ENCODE measurements at regions not wholly inside any gene's neighbourhood (a gene's known extent, or its start where the extent isn't known, plus 50 kb on each side); places are given as distances from the start of the nearest gene placed in this dataset.

DNA sequence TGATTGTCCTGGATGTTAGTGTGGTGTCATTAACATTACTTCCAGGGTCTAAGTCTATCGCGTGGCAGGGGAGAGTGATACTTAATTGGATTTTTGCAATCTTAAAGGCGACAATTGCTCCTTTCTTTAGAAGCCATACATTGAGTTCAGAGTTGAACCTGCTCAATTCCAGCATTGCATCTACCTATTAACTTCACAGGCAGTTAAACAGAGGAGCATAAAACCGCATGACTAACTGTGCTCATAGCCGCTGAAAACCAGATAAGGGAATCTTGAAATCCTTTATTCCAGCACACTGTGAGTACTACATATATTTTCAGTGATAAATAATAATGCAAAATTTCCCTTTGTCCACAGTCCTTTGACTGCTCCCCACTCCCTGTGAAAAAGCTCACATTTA, 255.3 kb downstream of the STK31 start:
- TF ChIP-seq POLR2A (IDR thresholded peaks at IDR 0.05; ENCODE audit: low read length) (no peak), GATA1 (IDR thresholded peaks at IDR 0.05; ENCODE audit: low read depth, low read length) (no peak)
